K562 (cell line): ENCODE measurements at regions not wholly inside any gene's neighbourhood (a gene's known extent, or its start where the extent isn't known, plus 50 kb on each side); places are given as distances from the start of the nearest gene placed in this dataset.

Experiments
- ATAC-seq: fragments of 200-7000 bp; cut with Tn5 transposase; 3 replicates; pipeline ENCODE4 v1.9.1; 2020; ENCODE audit warnings: moderate library complexity
- BruUV-seq: library from RNA; stranded (reverse); fragments of 400-500 nt; replicated peaks from 2 replicates; lab custom pipeline; 2021; lab: Mats Ljungman, UMichigan
- CTCF ChIA-PET: fragments of 300-600 bp; formaldehyde crosslinking; extraction: SDS; loops from one replicate; lab custom pipeline; 2021; ENCODE audit warnings: low intra/inter-chr PET ratio; lab: Yijun Ruan, JAX
- POLR2A ChIA-PET: fragments of 300-600, 350-650 bp; sonication (Branson Sonifier 250); formaldehyde crosslinking; extraction: SDS; loops from one replicate; lab custom pipeline; 2021; ENCODE audit warnings: antibody characterized with exemption, inconsistent platforms; lab: Yijun Ruan, JAX
- DNase-seq, 4 experiments: peaks; one replicate each; pipeline versions ENCODE4 v3.0.0 to v3.0.0-alpha.2; 2011 to 2018; ENCODE audit warnings: low spot score in 3 of 4, mixed read lengths in 3 of 4; ENCODE audit errors: extremely low read depth in 1 of 4
- FAIRE-seq: peaks from 2 replicates; lab custom pipeline; 2011; peaks lifted over from hg19 to GRCh38; lab: Jason Lieb, UNC
- H2AFZ ChIP-seq: 2 replicates; pipeline ENCODE4 v1.6.0; 2011; ENCODE audit warnings: low read depth, low read length, control low read depth, inconsistent platforms
- H3K27ac ChIP-seq: fragments of 200-600 bp; 3 replicates; pipeline ENCODE4 v1.8.0; 2011; ENCODE audit warnings: low read depth, mild to moderate bottlenecking, control low read depth, inconsistent platforms, low read length, moderate library complexity, mixed read lengths; ENCODE audit errors: extremely low read depth
- H3K27me3 ChIP-seq, 2 experiments: fragments of 300-600 bp in 1 of 2; 2 replicates in 1 of 2; 3 replicates in 1 of 2; pipeline versions ENCODE4 v1.6.0 to v1.8.0; 2011; ENCODE audit warnings: inconsistent platforms in 2 of 2, low read length in 2 of 2, mild to moderate bottlenecking in 1 of 2, mixed read lengths in 1 of 2, moderate library complexity in 1 of 2; ENCODE audit not compliant: control insufficient read depth in 2 of 2, insufficient read depth in 2 of 2
- H3K36me3 ChIP-seq: fragments of 300-600 bp; 3 replicates; pipeline ENCODE4 v1.8.0; 2011; ENCODE audit warnings: mild to moderate bottlenecking, low read length, inconsistent platforms; ENCODE audit not compliant: control insufficient read depth, insufficient read depth
- H3K4me1 ChIP-seq, 2 experiments: fragments of 200-600 bp in 1 of 2; replicated peaks in 1 of 2; 2 replicates in 1 of 2; 3 replicates in 1 of 2; pipeline versions ENCODE4 v1.5.1 to v1.8.0; 2011; ENCODE audit warnings: inconsistent platforms in 2 of 2, low read length in 2 of 2, mild to moderate bottlenecking in 1 of 2, mixed read lengths in 1 of 2, moderate library complexity in 1 of 2; ENCODE audit not compliant: control insufficient read depth in 2 of 2, insufficient read depth in 2 of 2
- H3K4me2 ChIP-seq: 2 replicates; pipeline ENCODE4 v1.6.1; 2011; ENCODE audit warnings: low read length, control low read depth, inconsistent platforms, mixed read lengths; ENCODE audit not compliant: insufficient read depth
- H3K4me3 ChIP-seq: fragments of 200-600 bp; sonication (generic), shearing (Covaris generic); 2 replicates; pipeline ENCODE4 v1.5.1; 2016; ENCODE audit warnings: control low read depth, inconsistent platforms
- H3K79me2 ChIP-seq: fragments of 200-600 bp; 3 replicates; pipeline ENCODE4 v1.8.0; 2011; ENCODE audit warnings: low read length, inconsistent platforms; ENCODE audit not compliant: control insufficient read depth, insufficient read depth
- H3K9ac ChIP-seq, 2 experiments: 2 replicates each; pipeline versions ENCODE4 v1.6.0 to v1.6.1; 2011; ENCODE audit warnings: low read depth in 2 of 2, low read length in 2 of 2, control low read depth in 1 of 2, inconsistent platforms in 1 of 2, mild to moderate bottlenecking in 1 of 2, mixed read lengths in 1 of 2; ENCODE audit not compliant: insufficient read depth in 1 of 2
- H3K9me1 ChIP-seq: one replicate; pipeline ENCODE4 v1.6.0; 2011; ENCODE audit warnings: inconsistent platforms, mild to moderate bottlenecking, low read length, moderate library complexity; ENCODE audit not compliant: control insufficient read depth, insufficient read depth
- H3K9me3 ChIP-seq: replicated peaks from 2 replicates; pipeline ENCODE4 v1.5.1; 2011; ENCODE audit warnings: low read depth, low read length, inconsistent platforms; ENCODE audit not compliant: control insufficient read depth, insufficient read depth
- H4K20me1 ChIP-seq: replicated peaks from 2 replicates; pipeline ENCODE4 v1.6.1; 2011; ENCODE audit warnings: low read length, inconsistent platforms, mixed read lengths; ENCODE audit not compliant: control insufficient read depth, insufficient read depth
- ATF3 ChIP-seq, 2 experiments: fragments of 450-650 bp in 1 of 2; sonication (generic) in 1 of 2; formaldehyde crosslinking in 1 of 2; IDR thresholded peaks in 1 of 2; conservative IDR thresholded peaks in 1 of 2; 2 replicates each; pipeline versions ENCODE4 v1.6.1 to v1.8.1; 2016 to 2023; ENCODE audit warnings: mild to moderate bottlenecking in 2 of 2, moderate library complexity in 2 of 2, inconsistent platforms in 1 of 2, missing genetic modification reagents in 1 of 2
- CBFA2T3 ChIP-seq: fragments of 450-650 bp; IDR thresholded peaks from 2 replicates; pipeline ENCODE4 v1.6.1; 2017
- CHD4 ChIP-seq: fragments of 200-600 bp; sonication (generic); IDR thresholded peaks from 3 replicates; pipeline ENCODE4 v1.6.1; 2012; ENCODE audit warnings: low read depth, mild to moderate bottlenecking, mixed read lengths, low read length, inconsistent platforms; ENCODE audit not compliant: insufficient read depth, insufficient replicate concordance, poor library complexity, severe bottlenecking
- HOXB6 ChIP-seq: fragments of 250-450 bp; sonication (Bioruptor Pico); IDR thresholded peaks from 2 replicates; pipeline ENCODE4 v1.5.1; 2022; ENCODE audit warnings: mild to moderate bottlenecking, borderline replicate concordance
- IRF1 ChIP-seq: sonication (generic); formaldehyde crosslinking; IDR thresholded peaks from 2 replicates; pipeline ENCODE4 v1.8.0; 2022; ENCODE audit warnings: missing genetic modification reagents, mild to moderate bottlenecking, borderline replicate concordance
- IRF2 ChIP-seq: sonication (generic); formaldehyde crosslinking; IDR thresholded peaks from 2 replicates; pipeline ENCODE4 v1.8.1; 2022; ENCODE audit warnings: mild to moderate bottlenecking, missing genetic modification reagents
- JUNB ChIP-seq: fragments of 450-650 bp; formaldehyde crosslinking; conservative IDR thresholded peaks from 2 replicates; pipeline ENCODE4 v1.4.0; 2020; ENCODE audit warnings: mild to moderate bottlenecking
- NFRKB ChIP-seq: fragments of 450-650 bp; IDR thresholded peaks from 2 replicates; pipeline ENCODE4 v1.6.1; 2016; ENCODE audit warnings: low read depth
- PTTG1 ChIP-seq: fragments of 450-650 bp; IDR thresholded peaks from 2 replicates; pipeline ENCODE4 v1.6.1; 2016; ENCODE audit warnings: low read depth, mild to moderate bottlenecking, missing genetic modification characterization, missing compliant biosample characterization
- ZHX1 ChIP-seq: fragments of 150-350 bp; conservative IDR thresholded peaks from 2 replicates; pipeline ENCODE4 v1.6.1; 2014; ENCODE audit warnings: low read length
- WGBS: fragments of 100-300 bp; shearing (Covaris generic); methylation state at CpG from one replicate; pipeline ENCODE4 v1.1.6; 2016; ENCODE audit warnings: low coverage, mixed read lengths; ENCODE audit not compliant: insufficient coverage; ENCODE audit errors: missing lambda C conversion rate; 5-methylcytosine and 5-hydroxymethylcytosine counted together
- in situ Hi-C: fragments of 300-500 bp; cut with MboI; formaldehyde crosslinking; loops from 4 replicates; pipeline ENCODE4 v1.15.0; 2018; ENCODE audit warnings: inconsistent platforms, mixed read lengths
- intact Hi-C: fragments of 100-400 bp; cut with micrococcal nuclease; formaldehyde crosslinking; loops from 2 replicates; pipeline ENCODE4 v1.14.2; 2022

- no peak overlapping the region for H3K9ac ChIP-seq
- no peaks in the 10 kb centered on the region for H3K4me1 ChIP-seq
- no peak overlapping the region for H3K4me2 ChIP-seq
- POLR2A ChIA-PET = no interaction called here
- H3K9me3 ChIP-seq = no peaks in the 10 kb centered on the region; the same call in 1 of the 2 replicates
- ATAC-seq (no peak), FAIRE-seq (no peak), DNase-seq (no peak)
- TF ChIP-seq IRF2 (CRISPR knock-in tag) (no peak), CHD4 (no peak), HOXB6 (CRISPR knock-in tag) (no peak), ATF3 (IDR thresholded peaks at IDR 0.05) (no peak), ATF3 (CRISPR knock-in tag; conservative IDR thresholded peaks at IDR 0.05) (no peak), ZHX1 (no peak), NFRKB (no peak), IRF1 (no peak), JUNB (CRISPR knock-in tag) (no peak), CBFA2T3 (no peak), PTTG1 (no peak)
- WGBS = 3% methylated on average over 5 of the region's 5 CpGs
- in situ Hi-C loops = no loop called here
- BruUV-seq = no TSS peak
- H3K9me1 ChIP-seq = no peaks in the 10 kb centered on the region
- CTCF ChIA-PET = no interaction called here
- no peak overlapping the region for H3K27ac ChIP-seq
- H3K79me2 ChIP-seq = no peaks in the 10 kb centered on the region
- no peaks in the 10 kb centered on the region for H3K36me3 ChIP-seq
- intact Hi-C loops = no loop called here
- H2AFZ ChIP-seq = no peak overlapping the region
- no peak overlapping the region for H3K4me3 ChIP-seq
- no peaks in the 10 kb centered on the region for H4K20me1 ChIP-seq
- H3K27me3 ChIP-seq = no peaks in the 10 kb centered on the region
Measured at GRCh38 chr1:189616893-189617292, 860.8 kb downstream of the BRINP3 start.
